ENCODE measurements at regions not wholly inside any gene's neighbourhood (a gene's known extent, or its start where the extent isn't known, plus 50 kb on each side); places are given as distances from the start of the nearest gene placed in this dataset.
"Not testable (repeated sequence)": the region's sequence is repeated elsewhere in the genome, so short reads cannot be mapped to it uniquely, and the experiment has no call there.

GRCh38 chr1:120624565-120625064 lies 99.1 kb upstream of the NBPF26 start:
- not testable (repeated sequence) for TF ChIP-seq EZH2 (IDR thresholded peaks at IDR 0.05); POLR2AphosphoS5 (IDR thresholded peaks at IDR 0.05; ENCODE audit: borderline replicate concordance, low read depth, low read length)
